ENCODE measurements at regions not wholly inside any gene's neighbourhood (a gene's known extent, or its start where the extent isn't known, plus 50 kb on each side); places are given as distances from the start of the nearest gene placed in this dataset.

- TF ChIP-seq RNF2 (IDR thresholded peaks at IDR 0.05; ENCODE audit: borderline replicate concordance, low read depth, low read length, missing control alignments, poor library complexity, severe bottlenecking) (no peak), RXRA (IDR thresholded peaks at IDR 0.05; ENCODE audit: insufficient read depth, low read depth, low read length) (no peak), CTCF (IDR thresholded peaks at IDR 0.05; ENCODE audit: control extremely low read depth in 1 of 3, insufficient read depth in 1 of 3, low read depth in 1 of 3, low read length in 3 of 3) (no peak), EZH2 (IDR thresholded peaks at IDR 0.05; ENCODE audit: low read depth, low read length, severe bottlenecking) (no peak), NRF1 (IDR thresholded peaks at IDR 0.05; ENCODE audit: low read depth, low read length) (no peak), RAD21 (IDR thresholded peaks at IDR 0.05 in 1 of 2, conservative IDR thresholded peaks at IDR 0.05 in 1 of 2; ENCODE audit: low read depth in 2 of 2, low read length in 2 of 2) (no peak), POLR2A (IDR thresholded peaks at IDR 0.05; ENCODE audit: control extremely low read depth in 1 of 2, low read depth in 2 of 2, low read length in 2 of 2) (no peak), JUN (IDR thresholded peaks at IDR 0.05; ENCODE audit: low read depth, low read length) (no peak), USF2 (IDR thresholded peaks at IDR 0.05; ENCODE audit: low read length) (no peak), TEAD4 (IDR thresholded peaks at IDR 0.05; ENCODE audit: low read depth, low read length) (no peak), SP2 (IDR thresholded peaks at IDR 0.05; ENCODE audit: low read length) (no peak), POLR2AphosphoS5 (IDR thresholded peaks at IDR 0.05; ENCODE audit: low read depth, low read length) (no peak), YY1 (IDR thresholded peaks at IDR 0.05; ENCODE audit: low read depth, low read length) (no peak), MAX (IDR thresholded peaks at IDR 0.05) (no peak)
Observed at GRCh38 chr4:111883557-111883999, 261.7 kb upstream of the FAM241A start.
